Keratinocyte (primary cell): ENCODE measurements at regions not wholly inside any gene's neighbourhood (a gene's known extent, or its start where the extent isn't known, plus 50 kb on each side); places are given as distances from the start of the nearest gene placed in this dataset.

ENCODE experiments used
- CTCF ChIP-seq, 3 experiments: IDR thresholded peaks in 1 of 3; conservative IDR thresholded peaks in 1 of 3; optimal IDR thresholded peaks in 1 of 3; 2 replicates in 2 of 3; 3 replicates in 1 of 3; pipeline versions ENCODE3 to v1.5.1; 2011; ENCODE audit warnings: low read length in 3 of 3, mild to moderate bottlenecking in 3 of 3, moderate library complexity in 2 of 3, control low read depth in 1 of 3, inconsistent platforms in 1 of 3; ENCODE audit not compliant: insufficient read depth in 2 of 3; ENCODE audit errors: extremely low read depth in 1 of 3
- EZH2 ChIP-seq: IDR thresholded peaks from one replicate; pipeline ENCODE4 v1.6.1; 2012; ENCODE audit warnings: inconsistent platforms, mild to moderate bottlenecking, low read length, moderate library complexity

GRCh38 chr2:155730804-155731203 is 601.7 kb downstream of the NR4A2 start:
- TF ChIP-seq CTCF (optimal IDR thresholded peaks at IDR 0.05 in 1 of 3, IDR thresholded peaks at IDR 0.05 in 1 of 3, conservative IDR thresholded peaks at IDR 0.05 in 1 of 3; ENCODE audit: extremely low read depth in 1 of 3, insufficient read depth in 2 of 3, low read length in 3 of 3) (no peak), EZH2 (no peak)
